Psoas muscle (tissue), 7 donors: ENCODE measurements at regions not wholly inside any gene's neighbourhood (a gene's known extent, or its start where the extent isn't known, plus 50 kb on each side); places are given as distances from the start of the nearest gene placed in this dataset.

Experiments used
- ATAC-seq, 4 donors: fragments of 200-7000 bp; cut with Tn5 transposase; one replicate each; pipeline ENCODE4 v1.9.1; 2020; ENCODE audit warnings: moderate library complexity in 3 of 4, mild to moderate bottlenecking in 2 of 4
- DNase-seq, 2 donors: peaks; one replicate each; pipeline ENCODE4 v3.0.0-alpha.2; 2020
- H3K27ac ChIP-seq: fragments of 200-600 bp; one replicate; pipeline ENCODE4 v1.8.0; 2022
- H3K27me3 ChIP-seq, 3 donors: fragments of 200-600 bp in 1 of 3; one replicate each; pipeline versions ENCODE4 v1.6.1 to v1.8.0; 2013 to 2022; ENCODE audit warnings: low read length in 2 of 3, mild to moderate bottlenecking in 2 of 3, moderate library complexity in 1 of 3; ENCODE audit not compliant: insufficient read depth in 3 of 3
- H3K36me3 ChIP-seq, 2 donors: fragments of 200-600 bp in 1 of 2; one replicate each; pipeline versions ENCODE4 v1.6.1 to v1.8.0; 2013 to 2022; ENCODE audit warnings: low read depth in 1 of 2, mild to moderate bottlenecking in 1 of 2, moderate library complexity in 1 of 2; ENCODE audit not compliant: insufficient read depth in 1 of 2
- H3K4me1 ChIP-seq: fragments of 200-600 bp; one replicate; pipeline ENCODE4 v1.8.0; 2022
- H3K4me3 ChIP-seq: fragments of 200-600 bp; one replicate; pipeline ENCODE4 v1.8.0; 2022; ENCODE audit warnings: mild to moderate bottlenecking
- H3K9me3 ChIP-seq: fragments of 200-600 bp; one replicate; pipeline ENCODE4 v1.8.0; 2022
- CTCF ChIP-seq: fragments of 200-600 bp; IDR thresholded peaks from one replicate; pipeline ENCODE4 v1.8.0; 2022; ENCODE audit warnings: antibody characterized with exemption
- WGBS, 3 donors: extraction: QIAGEN DNeasy Blood & Tissue Kit; methylation state at CpG; one replicate each; pipeline versions ENCODE4 v1.1.6 to v1.1.7; 2013; 5-methylcytosine and 5-hydroxymethylcytosine counted together
- intact Hi-C, 2 donors: fragments of 100-400 bp; cut with DNase I; formaldehyde crosslinking; loops; one replicate each; pipeline versions ENCODE4 v1.11.0 to v1.14.2; 2022
- donor health status: healthy with polysubstance abuse.
- donor health status: DM: no; HTN: no; CAD: no; lungs with moderate emphysema.
- donor health status: Bipolar disorder and iron deficiency.
- donor health status: healthy.
- donor health status: DM: yes; HTN: yes; CAD: no.
- donor health status: DM: no; HTN: no; CAD: no.
- donor health status: DM: yes; HTN: yes; CAD: no.

- H3K4me1 ChIP-seq = peaks cover 3% of the 10 kb centered on the region
- H3K27ac ChIP-seq = no peak overlapping the region
- no peak for DNase-seq
- no peaks in the 10 kb centered on the region for H3K9me3 ChIP-seq
- H3K4me3 ChIP-seq = no peak overlapping the region
- no peaks in the 10 kb centered on the region for H3K27me3 ChIP-seq
- intact Hi-C loops = no loop called here
- peak; percentile 46 to 79 (median 74) for ATAC-seq
- no peaks in the 10 kb centered on the region for H3K36me3 ChIP-seq
- no peak for TF ChIP-seq CTCF
Measured at GRCh38 chr20:11551479-11551878, 366.2 kb upstream of the BTBD3 start.

GRCh38 chr20:11553603-11554002 is 364.1 kb upstream of the BTBD3 start:
- WGBS, 3 donors = 65 to 76% (median 75%) methylated on average over 4 of the region's 4 CpGs
- Histone ChIP-seq H3K27me3 (no peaks in the 10 kb centered on the region), H3K36me3 (no peaks in the 10 kb centered on the region), H3K4me1 (peaks cover 3% of the 10 kb centered on the region), H3K4me3 (no peak overlapping the region), H3K9me3 (no peaks in the 10 kb centered on the region), H3K27ac (no peak overlapping the region)
- DNase-seq (no peak), ATAC-seq (no peak)
- TF ChIP-seq CTCF = peak; percentile 15
- intact Hi-C loops = no loop called here

GRCh38 chr20:11555510-11555909 is 362.2 kb upstream of the BTBD3 start:
- Histone ChIP-seq H3K27me3 (no peaks in the 10 kb centered on the region), H3K4me3 (no peak overlapping the region), H3K36me3 (no peaks in the 10 kb centered on the region), H3K9me3 (no peaks in the 10 kb centered on the region), H3K4me1 (peaks cover 3% of the 10 kb centered on the region), H3K27ac (no peak overlapping the region)
- ATAC-seq = no peak
- TF ChIP-seq CTCF = no peak
- no peak for DNase-seq
- intact Hi-C loops = no loop called here
- WGBS, 3 donors = 96 to 98% (median 98%) methylated on average over 2 of the region's 2 CpGs

- H3K4me3 ChIP-seq = no peak overlapping the region
- no peaks in the 10 kb centered on the region for H3K36me3 ChIP-seq
- H3K4me1 ChIP-seq = peaks cover 3% of the 10 kb centered on the region
- no peaks in the 10 kb centered on the region for H3K27me3 ChIP-seq
- 66 to 78% (median 74%) methylated on average over 2 of the region's 2 CpGs for WGBS, 3 donors
- no peak overlapping the region for H3K27ac ChIP-seq
- ATAC-seq = no peak
- TF ChIP-seq CTCF = no peak
- H3K9me3 ChIP-seq = no peaks in the 10 kb centered on the region
- intact Hi-C loops = no loop called here
- no peak for DNase-seq
Measured at GRCh38 chr20:11556410-11556809, 361.3 kb upstream of the BTBD3 start.

- Histone ChIP-seq H3K9me3 (no peaks in the 10 kb centered on the region), H3K4me3 (no peak overlapping the region), H3K27ac (no peak overlapping the region), H3K36me3 (no peaks in the 10 kb centered on the region), H3K27me3 (no peaks in the 10 kb centered on the region), H3K4me1 (no peaks in the 10 kb centered on the region)
- 86 to 90% (median 90%) methylated on average over 5 of the region's 5 CpGs for WGBS, 3 donors
- no peak for TF ChIP-seq CTCF
- intact Hi-C loops = no loop called here
- ATAC-seq (no peak), DNase-seq (no peak)
Measured at GRCh38 chr20:11564491-11564890, 353.2 kb upstream of the BTBD3 start.
